Endothelial cell of umbilical vein (primary cell): ENCODE measurements at regions not wholly inside any gene's neighbourhood (a gene's known extent, or its start where the extent isn't known, plus 50 kb on each side); places are given as distances from the start of the nearest gene placed in this dataset.

Source experiments
- BruUV-seq: library from RNA; stranded (reverse); fragments of 400-500 nt; replicated peaks from 2 replicates; lab custom pipeline; 2021; lab: Mats Ljungman, UMichigan
- CTCF ChIA-PET: fragments of 300-600, 350-600 bp; sonication (Branson Sonifier 250); formaldehyde crosslinking; loops from one replicate; lab custom pipeline; 2021; ENCODE audit warnings: antibody characterized with exemption, inconsistent platforms; lab: Charles Lee
- POLR2A ChIA-PET: fragments of 300-600, 350-600 bp; sonication (Branson Sonifier 250); formaldehyde crosslinking; loops from one replicate; lab custom pipeline; 2021; ENCODE audit warnings: antibody characterized with exemption, inconsistent platforms; lab: Charles Lee
- DNase-seq: peaks from one replicate; pipeline ENCODE4 v3.0.0-alpha.2; 2011; ENCODE audit warnings: low read depth, low spot score
- FAIRE-seq: peaks from 2 replicates; lab custom pipeline; 2011; peaks lifted over from hg19 to GRCh38; lab: Jason Lieb, UNC
- H2AFZ ChIP-seq: 2 replicates; pipeline ENCODE4 v1.6.0; 2012; ENCODE audit warnings: low read depth, low read length, control low read depth, inconsistent platforms
- H3K27ac ChIP-seq: 2 replicates; pipeline ENCODE4 v1.5.1; 2011; ENCODE audit warnings: low read depth, mild to moderate bottlenecking, control low read depth, low read length, moderate library complexity; ENCODE audit not compliant: insufficient read depth
- H3K27me3 ChIP-seq, 2 experiments: 2 replicates each; pipeline versions ENCODE4 v1.6.0 to v1.6.1; 2011; ENCODE audit warnings: low read length in 2 of 2, mixed read lengths in 1 of 2; ENCODE audit not compliant: control insufficient read depth in 2 of 2, insufficient read depth in 2 of 2
- H3K36me3 ChIP-seq, 2 experiments: 2 replicates in 1 of 2; 3 replicates in 1 of 2; pipeline ENCODE4 v1.5.1; 2011; ENCODE audit warnings: low read length in 2 of 2, mild to moderate bottlenecking in 1 of 2, moderate library complexity in 1 of 2; ENCODE audit not compliant: control insufficient read depth in 2 of 2, insufficient read depth in 2 of 2; ENCODE audit errors: extremely low read depth in 1 of 2
- H3K4me1 ChIP-seq: 3 replicates; pipeline ENCODE4 v1.5.1; 2011; ENCODE audit warnings: mild to moderate bottlenecking, low read length; ENCODE audit not compliant: control insufficient read depth, insufficient read depth; ENCODE audit errors: extremely low read depth
- H3K4me2 ChIP-seq: 2 replicates; pipeline ENCODE4 v1.6.1; 2011; ENCODE audit warnings: low read length, control low read depth, mixed read lengths; ENCODE audit not compliant: insufficient read depth
- H3K4me3 ChIP-seq, 3 experiments: fragments of 200-600 bp in 1 of 3; sonication (generic), shearing (Covaris generic) in 1 of 3; replicated peaks in 1 of 3; 2 replicates each; pipeline ENCODE4 v1.5.1; 2011 to 2016; ENCODE audit warnings: control low read depth in 3 of 3, low read length in 3 of 3, mild to moderate bottlenecking in 2 of 3, inconsistent platforms in 1 of 3, low read depth in 1 of 3, moderate library complexity in 1 of 3; ENCODE audit not compliant: insufficient read depth in 1 of 3
- H3K79me2 ChIP-seq: 2 replicates; pipeline ENCODE4 v1.6.0; 2012; ENCODE audit warnings: low read length, inconsistent platforms; ENCODE audit not compliant: control insufficient read depth, insufficient read depth
- H3K9ac ChIP-seq: replicated peaks from 2 replicates; pipeline ENCODE3; 2011; ENCODE audit warnings: low read length, control low read depth; ENCODE audit not compliant: insufficient read depth; ENCODE audit errors: extremely low read depth
- H3K9me1 ChIP-seq: replicated peaks from 3 replicates; pipeline ENCODE4 v1.6.0; 2011; ENCODE audit warnings: mild to moderate bottlenecking, low read length; ENCODE audit not compliant: control insufficient read depth, insufficient read depth; ENCODE audit errors: extremely low read depth
- H3K9me3 ChIP-seq: replicated peaks from 2 replicates; pipeline ENCODE4 v1.5.1; 2012; ENCODE audit warnings: low read length, inconsistent platforms; ENCODE audit not compliant: control insufficient read depth, insufficient read depth
- H4K20me1 ChIP-seq: replicated peaks from 2 replicates; pipeline ENCODE3; 2011; ENCODE audit warnings: mild to moderate bottlenecking, low read length; ENCODE audit not compliant: control insufficient read depth, insufficient read depth; ENCODE audit errors: extremely low read depth
- EZH2 ChIP-seq: IDR thresholded peaks from 2 replicates; pipeline ENCODE4 v1.6.1; 2012; ENCODE audit warnings: borderline replicate concordance, low read depth, mild to moderate bottlenecking, moderate library complexity, low read length, inconsistent platforms; ENCODE audit not compliant: severe bottlenecking
- FOS ChIP-seq: IDR thresholded peaks from 2 replicates; pipeline ENCODE4 v1.6.1; 2011; ENCODE audit warnings: mild to moderate bottlenecking, low read length, moderate library complexity, borderline replicate concordance; ENCODE audit not compliant: insufficient read depth
- GATA2 ChIP-seq: IDR thresholded peaks from 2 replicates; pipeline ENCODE4 v1.7.0; 2011; ENCODE audit warnings: low read depth, mild to moderate bottlenecking, moderate library complexity, mixed read lengths, low read length; ENCODE audit not compliant: insufficient read length, insufficient read depth
- JUN ChIP-seq: IDR thresholded peaks from 2 replicates; pipeline ENCODE4 v1.6.1; 2011; ENCODE audit warnings: borderline replicate concordance, low read depth; ENCODE audit not compliant: insufficient read length, insufficient read depth
- MYC ChIP-seq: IDR thresholded peaks from one replicate; pipeline ENCODE4 v1.6.1; 2011; ENCODE audit warnings: mild to moderate bottlenecking, low read depth, low read length
- POLR2A ChIP-seq: IDR thresholded peaks from 2 replicates; pipeline ENCODE4 v1.6.1; 2012; ENCODE audit warnings: low read depth, mild to moderate bottlenecking, control low read depth, low read length
- POLR2AphosphoS5 ChIP-seq: IDR thresholded peaks from 2 replicates; pipeline ENCODE4 v1.6.1; 2012; ENCODE audit warnings: low read depth, mild to moderate bottlenecking, control low read depth, low read length, moderate library complexity; ENCODE audit not compliant: insufficient read depth
- dilution Hi-C: fragments of 300-500 bp; cut with MboI; formaldehyde crosslinking; loops from one replicate; pipeline ENCODE4 v1.15.0; 2019; ENCODE audit warnings: low sequenced_read_pairs; ENCODE audit not compliant: extremely low pct_ligation_motif_present
- intact Hi-C: fragments of 100-400 bp; cut with micrococcal nuclease; formaldehyde crosslinking; loops from one replicate; pipeline ENCODE4 v1.10.0; 2022
- TF ChIP-seq, protein P1 (sequence below): IDR thresholded peaks from 2 replicates; pipeline ENCODE4 v1.6.1; 2011; ENCODE audit not compliant: insufficient read depth, insufficient read length
- TF ChIP-seq, protein P2 (sequence below), 2 donors: IDR thresholded peaks; 1 replicate in 1 of 2; 2 replicates in 1 of 2; pipeline ENCODE4 v1.5.1; 2011; ENCODE audit warnings: low read length in 2 of 2, mild to moderate bottlenecking in 2 of 2, moderate library complexity in 2 of 2, control low read depth in 1 of 2, inconsistent platforms in 1 of 2, low read depth in 1 of 2; ENCODE audit not compliant: insufficient read depth in 1 of 2; ENCODE audit errors: extremely low read depth in 1 of 2

DNA sequence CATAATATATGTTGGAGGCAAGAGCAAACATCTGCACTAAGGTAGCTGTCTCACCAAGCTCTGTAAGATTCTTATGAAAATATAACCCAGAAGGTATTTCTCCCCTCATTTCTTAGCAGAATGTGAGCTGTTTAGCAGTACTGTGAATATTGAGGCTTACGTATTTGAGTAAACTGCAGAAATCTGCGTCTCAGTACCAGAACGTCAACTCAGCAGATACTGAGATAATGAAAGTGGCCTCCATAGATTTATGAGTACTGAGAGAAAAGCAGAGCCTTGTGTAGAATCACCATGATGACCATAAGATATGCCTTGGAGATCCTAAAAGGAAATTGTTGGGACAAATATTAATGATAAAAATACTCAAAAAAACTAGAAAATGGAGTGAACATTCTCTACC is 296.7 kb upstream of the TECRL start:
- Histone ChIP-seq H3K4me1 (no peaks in the 10 kb centered on the region), H3K27ac (no peak overlapping the region), H3K9ac (no peak overlapping the region), H2AFZ (no peak overlapping the region), H3K36me3 (no peaks in the 10 kb centered on the region), H3K4me2 (no peak overlapping the region), H3K79me2 (no peaks in the 10 kb centered on the region), H3K9me1 (no peaks in the 10 kb centered on the region), H3K27me3 (no peaks in the 10 kb centered on the region), H3K9me3 (no peaks in the 10 kb centered on the region), H4K20me1 (no peaks in the 10 kb centered on the region), H3K4me3 (no peak overlapping the region)
- ChIA-PET CTCF (no interaction called here), POLR2A (no interaction called here)
- intact Hi-C loops, result no loop called here
- TF ChIP-seq, protein P1, sequence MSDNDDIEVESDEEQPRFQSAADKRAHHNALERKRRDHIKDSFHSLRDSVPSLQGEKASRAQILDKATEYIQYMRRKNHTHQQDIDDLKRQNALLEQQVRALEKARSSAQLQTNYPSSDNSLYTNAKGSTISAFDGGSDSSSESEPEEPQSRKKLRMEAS, result no peak
- no peak for TF ChIP-seq FOS
- no peak for TF ChIP-seq POLR2A
- no peak for TF ChIP-seq JUN
- no peak for TF ChIP-seq POLR2AphosphoS5
- TF ChIP-seq GATA2, result no peak
- no peak for TF ChIP-seq MYC
- no peak for TF ChIP-seq EZH2
- TF ChIP-seq, protein P2, sequence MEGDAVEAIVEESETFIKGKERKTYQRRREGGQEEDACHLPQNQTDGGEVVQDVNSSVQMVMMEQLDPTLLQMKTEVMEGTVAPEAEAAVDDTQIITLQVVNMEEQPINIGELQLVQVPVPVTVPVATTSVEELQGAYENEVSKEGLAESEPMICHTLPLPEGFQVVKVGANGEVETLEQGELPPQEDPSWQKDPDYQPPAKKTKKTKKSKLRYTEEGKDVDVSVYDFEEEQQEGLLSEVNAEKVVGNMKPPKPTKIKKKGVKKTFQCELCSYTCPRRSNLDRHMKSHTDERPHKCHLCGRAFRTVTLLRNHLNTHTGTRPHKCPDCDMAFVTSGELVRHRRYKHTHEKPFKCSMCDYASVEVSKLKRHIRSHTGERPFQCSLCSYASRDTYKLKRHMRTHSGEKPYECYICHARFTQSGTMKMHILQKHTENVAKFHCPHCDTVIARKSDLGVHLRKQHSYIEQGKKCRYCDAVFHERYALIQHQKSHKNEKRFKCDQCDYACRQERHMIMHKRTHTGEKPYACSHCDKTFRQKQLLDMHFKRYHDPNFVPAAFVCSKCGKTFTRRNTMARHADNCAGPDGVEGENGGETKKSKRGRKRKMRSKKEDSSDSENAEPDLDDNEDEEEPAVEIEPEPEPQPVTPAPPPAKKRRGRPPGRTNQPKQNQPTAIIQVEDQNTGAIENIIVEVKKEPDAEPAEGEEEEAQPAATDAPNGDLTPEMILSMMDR (IDR thresholded peaks at IDR 0.05; ENCODE audit: extremely low read depth in 1 of 2, insufficient read depth in 1 of 2, low read depth in 1 of 2, low read length in 2 of 2), result no peak
- no peak for FAIRE-seq
- dilution Hi-C loops, result no loop called here
- DNase-seq, result no peak
- BruUV-seq, result no TSS peak
